Trophoblast cell (in vitro differentiated cells and primary cell): ENCODE measurements at regions not wholly inside any gene's neighbourhood (a gene's known extent, or its start where the extent isn't known, plus 50 kb on each side); places are given as distances from the start of the nearest gene placed in this dataset.

Experiments used
- DNase-seq, 2 donors: peaks; one replicate each; pipeline ENCODE4 v3.0.0-alpha.2; 2016
- H2AFZ ChIP-seq: 2 replicates; pipeline ENCODE4 v1.6.1; 2013; ENCODE audit warnings: low read length, moderate library complexity, mild to moderate bottlenecking; ENCODE audit not compliant: insufficient read depth, poor library complexity
- H2AK5ac ChIP-seq: 2 replicates; pipeline ENCODE4 v1.6.1; 2013; ENCODE audit warnings: mild to moderate bottlenecking, low read length
- H2BK120ac ChIP-seq: 2 replicates; pipeline ENCODE4 v1.6.1; 2013; ENCODE audit warnings: low read length, mild to moderate bottlenecking, moderate library complexity; ENCODE audit not compliant: insufficient read depth, poor library complexity
- H2BK12ac ChIP-seq: 2 replicates; pipeline ENCODE4 v1.6.1; 2013; ENCODE audit warnings: mild to moderate bottlenecking, low read length, moderate library complexity
- H2BK5ac ChIP-seq: 2 replicates; pipeline ENCODE4 v1.6.1; 2013; ENCODE audit warnings: low read length, low read depth, moderate library complexity, mild to moderate bottlenecking; ENCODE audit not compliant: poor library complexity
- H3K14ac ChIP-seq: 2 replicates; pipeline ENCODE4 v1.6.1; 2013; ENCODE audit warnings: mild to moderate bottlenecking, low read length
- H3K18ac ChIP-seq: 2 replicates; pipeline ENCODE4 v1.6.1; 2013; ENCODE audit warnings: mild to moderate bottlenecking, low read length
- H3K23ac ChIP-seq: 2 replicates; pipeline ENCODE4 v1.6.1; 2013; ENCODE audit warnings: low read length
- H3K27ac ChIP-seq: 2 replicates; pipeline ENCODE4 v1.5.1; 2013; ENCODE audit warnings: low read depth, mild to moderate bottlenecking, inconsistent platforms, low read length, moderate library complexity
- H3K27me3 ChIP-seq: 2 replicates; pipeline ENCODE4 v1.6.1; 2013; ENCODE audit warnings: inconsistent platforms, mild to moderate bottlenecking, low read length, moderate library complexity; ENCODE audit not compliant: insufficient read depth
- H3K36me3 ChIP-seq, 2 experiments: 1 replicate in 1 of 2; 2 replicates in 1 of 2; pipeline ENCODE4 v1.6.1; 2013; ENCODE audit warnings: low read length in 2 of 2, mild to moderate bottlenecking in 2 of 2, moderate library complexity in 1 of 2; ENCODE audit not compliant: insufficient read depth in 2 of 2, control insufficient read depth in 1 of 2
- H3K4ac ChIP-seq: 2 replicates; pipeline ENCODE4 v1.6.1; 2013; ENCODE audit warnings: low read depth, mild to moderate bottlenecking, low read length, moderate library complexity
- H3K4me1 ChIP-seq, 2 experiments: 1 replicate in 1 of 2; 2 replicates in 1 of 2; pipeline ENCODE4 v1.6.1; 2013; ENCODE audit warnings: low read length in 2 of 2, mild to moderate bottlenecking in 2 of 2, moderate library complexity in 1 of 2; ENCODE audit not compliant: insufficient read depth in 2 of 2, control insufficient read depth in 1 of 2
- H3K4me2 ChIP-seq: 2 replicates; pipeline ENCODE4 v1.6.1; 2013; ENCODE audit warnings: inconsistent platforms, mild to moderate bottlenecking, low read length, moderate library complexity
- H3K4me3 ChIP-seq: 2 replicates; pipeline ENCODE4 v1.5.1; 2013; ENCODE audit warnings: mild to moderate bottlenecking, low read depth, low read length, inconsistent platforms
- H3K79me1 ChIP-seq: one replicate; pipeline ENCODE4 v1.6.1; 2013; ENCODE audit warnings: low read length
- H3K79me2 ChIP-seq: 2 replicates; pipeline ENCODE4 v1.6.1; 2013; ENCODE audit warnings: low read length, mild to moderate bottlenecking; ENCODE audit not compliant: control insufficient read depth, insufficient read depth, poor library complexity
- H3K9ac ChIP-seq: 2 replicates; pipeline ENCODE4 v1.6.1; 2013; ENCODE audit warnings: mild to moderate bottlenecking, low read length
- H3K9me3 ChIP-seq: 2 replicates; pipeline ENCODE4 v1.6.1; 2013; ENCODE audit warnings: low read depth, mild to moderate bottlenecking, control low read depth, inconsistent platforms, low read length; ENCODE audit not compliant: insufficient read depth
- H4K12ac ChIP-seq: 2 replicates; pipeline ENCODE4 v1.6.1; 2013; ENCODE audit warnings: low read depth, mild to moderate bottlenecking, low read length, moderate library complexity
- H4K8ac ChIP-seq: 2 replicates; pipeline ENCODE4 v1.6.1; 2013; ENCODE audit warnings: low read depth, mild to moderate bottlenecking, low read length, moderate library complexity
- H4K91ac ChIP-seq: one replicate; pipeline ENCODE4 v1.6.1; 2013; ENCODE audit warnings: low read depth, mild to moderate bottlenecking, low read length, moderate library complexity
- WGBS: extraction: QIAGEN DNeasy Blood & Tissue Kit; methylation state at CpG from one replicate; pipeline ENCODE4 v1.1.7; 2013; ENCODE audit warnings: missing lambda C conversion rate; ENCODE audit not compliant: insufficient read length, insufficient coverage; ENCODE audit errors: extremely low coverage; 5-methylcytosine and 5-hydroxymethylcytosine counted together

- no peaks in the 10 kb centered on the region for H3K4me1 ChIP-seq
- H4K91ac ChIP-seq, result no peak overlapping the region
- no peaks in the 10 kb centered on the region for H3K79me1 ChIP-seq
- H3K4me2 ChIP-seq, result no peak overlapping the region
- H3K18ac ChIP-seq, result no peak overlapping the region
- no peak overlapping the region for H4K8ac ChIP-seq
- no peaks in the 10 kb centered on the region for H3K79me2 ChIP-seq
- WGBS, result no CpG with 5 or more reads among the region's 2 CpGs
- H4K12ac ChIP-seq, result no peak overlapping the region
- H2BK12ac ChIP-seq, result no peak overlapping the region
- no peak overlapping the region for H2AFZ ChIP-seq
- H2BK5ac ChIP-seq, result no peak overlapping the region
- no peaks in the 10 kb centered on the region for H3K9me3 ChIP-seq
- H3K27me3 ChIP-seq, result no peaks in the 10 kb centered on the region
- no peak overlapping the region for H2BK120ac ChIP-seq
- H3K4me3 ChIP-seq, result no peak overlapping the region
- no peaks in the 10 kb centered on the region for H3K36me3 ChIP-seq
- H3K14ac ChIP-seq, result no peak overlapping the region
- H3K4ac ChIP-seq, result no peak overlapping the region
- no peak overlapping the region for H3K27ac ChIP-seq
- no peak overlapping the region for H3K23ac ChIP-seq
- no peak overlapping the region for H3K9ac ChIP-seq
- no peak for DNase-seq
- no peak overlapping the region for H2AK5ac ChIP-seq
Observed at GRCh38 chr18:77395953-77396352, 146.3 kb downstream of the GALR1 start.

DNA sequence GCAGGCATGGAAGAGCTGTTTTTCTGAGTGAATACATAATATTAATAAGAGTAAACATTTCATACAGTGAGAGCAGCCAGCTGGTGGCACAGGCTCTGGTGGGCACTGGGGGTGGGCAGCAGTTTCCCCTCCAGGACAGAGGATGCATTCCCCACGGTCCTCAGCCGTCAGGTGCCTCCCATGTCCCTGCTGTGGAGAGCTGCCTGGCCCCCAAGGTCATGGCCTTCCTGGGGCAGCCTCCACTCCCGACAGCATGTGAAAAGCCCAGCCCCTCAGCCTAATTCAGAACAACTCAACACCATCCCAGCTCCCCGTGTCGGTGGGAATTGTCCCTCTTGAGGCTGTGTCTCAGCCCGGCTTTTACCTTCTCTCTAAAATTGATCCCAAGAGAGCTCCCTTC is 147.4 kb downstream of the GALR1 start:
- no peak overlapping the region for H2BK5ac ChIP-seq
- H3K14ac ChIP-seq, result no peak overlapping the region
- no peak overlapping the region for H3K4ac ChIP-seq
- H2AK5ac ChIP-seq, result no peak overlapping the region
- no peak overlapping the region for H3K9ac ChIP-seq
- no peaks in the 10 kb centered on the region for H3K79me1 ChIP-seq
- DNase-seq, result no peak
- H2BK120ac ChIP-seq, result no peak overlapping the region
- H3K36me3 ChIP-seq, result no peaks in the 10 kb centered on the region
- no peak overlapping the region for H3K27ac ChIP-seq
- H2BK12ac ChIP-seq, result no peak overlapping the region
- H4K91ac ChIP-seq, result no peak overlapping the region
- H2AFZ ChIP-seq, result no peak overlapping the region
- H3K4me3 ChIP-seq, result no peak overlapping the region
- no peak overlapping the region for H3K4me2 ChIP-seq
- no peaks in the 10 kb centered on the region for H3K27me3 ChIP-seq
- no peak overlapping the region for H4K8ac ChIP-seq
- H3K4me1 ChIP-seq, result no peaks in the 10 kb centered on the region
- H3K79me2 ChIP-seq, result no peaks in the 10 kb centered on the region
- H4K12ac ChIP-seq, result no peak overlapping the region
- no peak overlapping the region for H3K23ac ChIP-seq
- no CpG with 5 or more reads among the region's 6 CpGs for WGBS
- no peaks in the 10 kb centered on the region for H3K9me3 ChIP-seq
- H3K18ac ChIP-seq, result no peak overlapping the region

GRCh38 chr18:77397617-77398016 is 148.0 kb downstream of the GALR1 start:
- H4K12ac ChIP-seq, result no peak overlapping the region
- H4K8ac ChIP-seq, result no peak overlapping the region
- H3K27ac ChIP-seq, result no peak overlapping the region
- no peak overlapping the region for H3K4me2 ChIP-seq
- H4K91ac ChIP-seq, result no peak overlapping the region
- no peak overlapping the region for H3K23ac ChIP-seq
- no peaks in the 10 kb centered on the region for H3K79me1 ChIP-seq
- H3K79me2 ChIP-seq, result no peaks in the 10 kb centered on the region
- no CpG with 5 or more reads among the region's 4 CpGs for WGBS
- H3K4ac ChIP-seq, result no peak overlapping the region
- no peaks in the 10 kb centered on the region for H3K9me3 ChIP-seq
- H2AK5ac ChIP-seq, result no peak overlapping the region
- DNase-seq, result no peak
- H3K18ac ChIP-seq, result no peak overlapping the region
- H3K4me3 ChIP-seq, result no peak overlapping the region
- H3K4me1 ChIP-seq, result no peaks in the 10 kb centered on the region
- no peak overlapping the region for H3K14ac ChIP-seq
- H2AFZ ChIP-seq, result no peak overlapping the region
- no peaks in the 10 kb centered on the region for H3K27me3 ChIP-seq
- H2BK120ac ChIP-seq, result no peak overlapping the region
- no peaks in the 10 kb centered on the region for H3K36me3 ChIP-seq
- H2BK5ac ChIP-seq, result no peak overlapping the region
- H3K9ac ChIP-seq, result no peak overlapping the region
- no peak overlapping the region for H2BK12ac ChIP-seq

DNA sequence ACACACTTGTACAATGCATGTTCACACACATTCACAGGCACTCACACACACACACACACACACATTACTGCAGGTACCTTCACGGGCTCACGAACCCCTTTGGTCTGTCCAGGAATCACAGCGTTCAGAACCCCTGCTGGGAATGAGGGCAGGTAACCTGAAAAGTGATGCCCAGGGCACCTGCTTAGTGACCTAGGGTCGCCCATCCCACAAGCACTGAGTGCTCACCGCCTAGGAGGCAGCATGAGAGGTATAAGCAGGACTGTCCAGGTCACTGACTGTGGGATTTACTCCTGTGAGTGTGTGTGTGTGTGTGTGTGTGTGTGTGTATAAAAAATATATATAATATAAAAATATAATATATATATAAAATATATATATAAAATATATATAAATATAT is 150.9 kb downstream of the GALR1 start:
- no CpG with 5 or more reads among the region's 5 CpGs for WGBS
- DNase-seq, result no peak
- no peak overlapping the region for H2BK12ac ChIP-seq
- no peaks in the 10 kb centered on the region for H3K4me1 ChIP-seq
- no peak overlapping the region for H2BK120ac ChIP-seq
- H2BK5ac ChIP-seq, result no peak overlapping the region
- H3K9ac ChIP-seq, result no peak overlapping the region
- no peaks in the 10 kb centered on the region for H3K79me1 ChIP-seq
- H4K12ac ChIP-seq, result no peak overlapping the region
- no peak overlapping the region for H2AFZ ChIP-seq
- H4K8ac ChIP-seq, result no peak overlapping the region
- H3K36me3 ChIP-seq, result no peaks in the 10 kb centered on the region
- H3K9me3 ChIP-seq, result peaks cover 2% of the 10 kb centered on the region
- no peak overlapping the region for H3K18ac ChIP-seq
- no peak overlapping the region for H3K23ac ChIP-seq
- H4K91ac ChIP-seq, result no peak overlapping the region
- no peaks in the 10 kb centered on the region for H3K27me3 ChIP-seq
- H3K79me2 ChIP-seq, result no peaks in the 10 kb centered on the region
- no peak overlapping the region for H3K4me2 ChIP-seq
- H3K14ac ChIP-seq, result no peak overlapping the region
- no peak overlapping the region for H2AK5ac ChIP-seq
- peak overlapping the region; percentile 38 for H3K4me3 ChIP-seq
- no peak overlapping the region for H3K27ac ChIP-seq
- no peak overlapping the region for H3K4ac ChIP-seq
